ENCODE measurements at regions not wholly inside any gene's neighbourhood (a gene's known extent, or its start where the extent isn't known, plus 50 kb on each side); places are given as distances from the start of the nearest gene placed in this dataset.
"Not testable (repeated sequence)": the region's sequence is repeated elsewhere in the genome, so short reads cannot be mapped to it uniquely, and the experiment has no call there.

DNA sequence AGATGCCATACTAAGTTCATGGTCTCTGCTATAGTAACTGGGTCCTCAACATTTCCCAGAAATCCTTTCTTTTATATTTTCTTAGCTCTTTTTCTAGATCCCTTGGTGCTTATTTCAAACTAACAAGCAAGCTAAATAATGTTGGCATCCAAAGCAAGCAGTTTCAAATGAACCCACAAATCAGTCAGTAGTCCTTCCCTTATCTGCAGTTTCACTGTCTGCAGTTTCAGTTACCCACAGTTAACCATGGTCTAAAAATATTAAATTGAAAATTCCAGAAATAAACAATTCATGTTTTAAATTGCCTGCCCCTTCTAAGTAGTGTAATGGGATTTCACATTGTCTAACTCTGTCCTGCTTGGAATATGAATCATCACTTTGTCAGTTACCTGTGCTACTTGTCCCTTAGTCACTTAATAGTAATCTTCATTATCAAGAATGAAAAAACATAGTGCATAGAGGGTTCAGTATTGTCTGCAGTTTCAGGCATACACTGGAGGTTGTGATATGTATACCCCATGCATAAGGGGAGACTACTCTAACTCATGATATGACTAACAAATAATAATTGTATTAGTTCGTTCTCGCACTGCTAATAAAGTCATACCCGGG is 633.7 kb downstream of the MECOM start:
- DNase-seq: no peak

DNA sequence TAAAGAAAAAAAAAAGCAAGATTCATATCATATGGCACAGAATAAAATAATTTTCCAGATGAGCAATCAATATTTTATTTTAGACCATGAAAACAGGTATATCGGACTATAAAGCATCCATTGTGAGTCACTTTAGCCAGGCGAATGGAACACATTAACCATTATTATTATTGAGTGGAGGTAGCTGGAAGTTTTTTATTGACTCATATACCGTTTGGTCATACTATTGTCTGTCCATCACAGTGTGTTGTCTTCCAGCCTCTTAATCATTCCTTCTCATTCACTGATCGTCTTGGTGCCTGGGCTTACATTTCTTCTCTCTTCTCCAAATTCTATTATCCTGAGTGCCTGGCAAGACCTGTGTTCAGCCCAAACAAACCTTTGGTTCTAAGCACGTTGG is 634.8 kb downstream of the MECOM start:
- DNase-seq: no peak

DNA sequence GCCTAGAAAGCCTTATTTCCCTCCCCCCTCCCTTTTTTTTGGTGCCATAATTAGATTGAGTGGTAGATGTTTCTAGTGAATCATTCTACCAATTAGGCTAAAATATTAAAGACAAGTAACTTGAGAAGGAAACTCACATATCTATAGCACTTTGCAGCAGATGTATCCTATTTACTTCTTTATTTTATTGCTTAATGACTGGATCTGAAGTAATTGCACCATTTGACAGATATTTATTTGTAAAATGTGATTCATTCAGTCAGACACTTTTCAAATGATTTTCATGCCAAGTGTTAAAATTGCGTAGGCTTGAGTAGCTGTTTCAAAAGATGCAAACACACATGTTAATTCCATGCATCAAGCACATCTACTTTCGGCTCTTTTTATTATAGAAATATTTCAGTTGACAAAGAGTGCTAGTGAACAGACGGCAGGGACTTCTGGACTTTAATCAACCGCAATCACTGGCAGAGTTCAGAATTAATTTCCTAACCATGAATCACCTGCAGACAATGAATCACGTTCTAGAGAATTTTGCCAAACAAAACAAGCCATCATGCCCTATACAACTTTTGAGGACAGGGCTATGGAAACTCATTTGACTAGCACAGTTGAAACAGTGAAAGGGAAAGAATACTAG is 636.8 kb downstream of the MECOM start:
- DNase-seq: no peak

DNA sequence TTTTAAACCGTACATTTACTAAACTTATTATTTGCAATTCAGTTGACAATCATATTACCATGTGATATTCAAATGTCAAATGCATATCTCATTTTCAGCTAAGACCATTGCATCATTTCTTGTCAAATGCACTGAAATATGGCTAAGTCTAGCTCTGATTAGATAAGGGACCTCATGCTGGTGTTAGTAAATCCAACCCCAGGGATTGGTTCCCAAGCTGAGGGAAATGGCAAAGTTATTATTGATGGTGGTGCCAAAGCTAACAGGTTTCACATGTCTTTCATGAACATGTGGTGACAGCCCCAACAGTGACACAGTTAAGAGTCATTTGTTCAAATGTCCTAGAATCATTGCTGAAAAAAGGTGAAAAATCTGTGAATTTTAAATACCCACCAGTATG is 641.1 kb downstream of the MECOM start:
- no peak for DNase-seq

DNA sequence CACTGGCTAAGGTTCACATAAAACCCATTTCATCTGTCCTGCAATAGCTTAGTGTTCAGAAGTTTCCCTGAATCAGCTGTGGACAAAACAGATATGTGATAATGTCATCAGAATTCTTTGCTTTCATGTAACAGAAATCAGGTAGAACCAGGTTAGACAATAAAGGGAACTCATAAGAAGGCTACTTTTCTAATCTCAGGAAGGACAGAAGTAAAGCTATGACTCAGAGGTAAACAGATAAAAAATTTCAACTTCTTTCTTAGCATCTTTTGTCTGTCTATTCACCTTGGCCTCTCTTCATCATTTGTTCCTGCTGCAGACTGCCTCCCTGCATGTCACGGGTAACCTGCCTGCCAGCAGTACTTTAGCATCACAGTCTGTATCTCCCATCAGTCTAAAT is 643.1 kb downstream of the MECOM start:
- no peak for DNase-seq

DNA sequence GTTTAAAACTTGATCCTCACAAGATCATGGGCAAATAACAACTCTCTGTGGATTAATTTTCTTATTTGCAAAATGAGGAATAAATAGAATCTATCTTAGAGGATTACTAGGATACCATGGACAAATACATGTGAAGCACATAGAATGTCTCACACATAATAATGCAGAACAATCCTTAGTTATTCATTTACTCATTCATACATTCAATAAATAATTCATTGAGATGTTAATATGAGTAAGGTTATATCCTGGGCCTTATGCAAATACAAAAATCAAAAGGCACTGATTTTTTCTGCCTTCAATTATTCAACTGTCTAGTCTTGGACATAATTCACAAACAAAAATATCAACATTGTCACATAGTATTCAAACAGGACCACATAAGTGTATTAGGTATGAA is 654.1 kb downstream of the MECOM start:
- no peak for DNase-seq

DNA sequence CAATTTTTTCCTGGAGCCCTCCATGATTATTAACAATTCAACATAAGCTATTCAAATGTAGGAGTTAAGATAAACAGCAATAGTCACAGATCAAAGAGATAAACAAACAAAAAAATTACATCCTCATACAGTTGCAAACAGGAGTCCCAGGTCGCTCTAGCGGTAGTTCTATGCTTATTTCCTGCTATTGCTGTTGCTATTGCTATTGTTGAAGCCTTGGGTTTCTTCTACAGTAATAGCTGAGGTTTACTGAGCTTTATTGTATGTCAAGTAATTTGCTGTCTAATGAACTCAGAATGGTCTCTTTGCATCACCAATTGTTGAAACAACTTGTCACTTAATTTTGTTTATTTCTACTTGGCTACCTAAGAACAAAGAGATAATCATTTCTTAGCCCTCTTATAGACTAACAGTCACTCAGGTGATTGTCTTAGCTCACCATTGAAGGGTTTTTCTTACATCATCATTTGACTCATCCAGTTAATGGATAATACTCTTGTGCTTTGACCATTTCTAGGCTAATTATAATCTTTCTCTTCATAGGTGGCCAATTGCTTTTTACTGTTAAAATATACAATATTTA is 654.6 kb downstream of the MECOM start:
- no peak for DNase-seq

DNA sequence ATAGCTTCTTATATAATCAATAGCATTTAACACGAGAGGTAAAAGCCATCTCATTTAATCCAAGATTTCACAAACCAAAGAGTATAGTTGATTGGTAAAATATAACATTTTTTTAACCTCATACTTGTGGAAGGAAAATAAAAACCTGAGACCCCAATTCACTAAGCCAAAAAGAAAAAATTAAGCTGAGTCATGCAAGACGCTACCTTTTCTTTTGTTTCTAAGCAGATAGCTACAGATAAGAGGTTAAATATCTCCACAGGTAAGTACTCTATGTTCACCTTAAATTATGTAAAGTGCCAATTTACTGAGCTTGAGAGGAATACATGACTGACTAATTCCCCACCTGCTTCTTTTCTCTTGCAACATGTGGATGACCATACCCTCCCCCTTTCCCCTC is 656.4 kb downstream of the MECOM start:
- DNase-seq: no peak

DNA sequence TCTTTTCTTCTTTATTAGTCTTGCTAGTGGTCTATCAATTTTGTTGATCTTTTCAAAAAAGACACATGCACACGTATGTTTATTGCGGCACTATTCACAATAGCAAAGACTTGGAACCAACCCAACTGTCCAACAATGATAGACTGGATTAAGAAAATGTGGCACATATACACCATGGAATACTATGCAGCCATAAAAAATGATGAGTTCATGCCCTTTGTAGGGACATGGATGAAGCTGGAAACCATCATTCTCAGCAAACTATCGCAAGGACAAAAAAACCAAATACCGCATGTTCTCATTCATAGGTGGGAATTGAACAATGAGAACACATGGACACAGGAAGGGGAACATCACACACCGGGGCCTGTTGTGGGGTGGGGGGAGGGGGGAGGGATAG is 657.1 kb downstream of the MECOM start:
- not testable (repeated sequence) for DNase-seq

DNA sequence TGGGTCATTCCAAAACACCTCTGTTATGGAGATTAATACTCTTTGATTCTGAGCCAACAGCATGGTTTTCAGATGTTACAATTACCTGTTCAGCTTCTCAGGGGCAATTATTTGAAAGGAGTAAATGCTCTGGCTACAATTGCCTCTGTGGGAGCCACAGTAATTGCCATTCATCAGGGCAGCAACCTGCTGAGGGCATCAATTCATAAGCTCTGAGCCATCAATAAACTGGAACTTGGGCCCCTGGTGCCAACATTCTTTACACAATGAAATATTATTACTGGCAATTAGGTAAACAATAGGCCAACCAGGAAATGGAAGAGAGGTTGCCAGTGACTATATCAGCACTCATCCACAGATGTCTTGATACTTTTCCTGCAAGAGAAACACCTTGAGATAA is 660.8 kb downstream of the MECOM start:
- DNase-seq: no peak

DNA sequence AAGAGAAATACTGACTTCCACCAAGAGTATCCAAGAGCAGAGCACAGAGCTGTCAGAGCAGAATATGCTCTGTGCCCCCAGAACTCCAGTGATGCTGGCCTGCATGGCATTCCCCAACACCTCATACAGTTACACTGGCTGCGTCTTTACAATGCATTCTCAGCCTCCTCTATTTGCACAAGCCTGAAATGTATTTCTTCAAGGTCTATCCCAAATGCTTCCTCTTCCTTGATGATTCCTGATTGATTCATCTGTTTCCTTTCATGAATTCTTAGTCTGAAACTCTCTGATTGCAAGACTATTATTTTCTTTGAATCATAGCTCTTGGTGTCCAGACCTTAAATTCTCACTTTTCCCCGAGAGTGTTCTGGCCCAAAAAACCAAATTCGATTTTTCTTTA is 664.7 kb downstream of the MECOM start:
- DNase-seq: no peak

DNA sequence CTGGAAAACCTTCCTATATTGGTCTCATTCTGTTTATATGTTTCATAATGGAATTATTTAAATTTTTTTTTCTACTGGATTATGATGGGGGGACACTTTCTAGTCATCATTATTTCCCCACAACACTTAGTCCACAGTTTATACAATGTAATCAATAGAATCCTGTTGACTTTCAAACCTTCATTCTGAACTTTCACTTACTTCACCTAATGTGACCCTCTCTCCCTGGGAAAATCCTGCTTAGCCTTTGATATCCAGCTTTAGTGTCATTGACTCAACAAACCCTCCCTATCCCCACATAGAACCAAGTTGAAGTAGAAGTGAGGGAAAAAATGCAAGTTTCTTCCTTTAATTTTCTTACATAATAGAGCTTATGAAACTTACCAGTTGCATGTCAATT is 666.0 kb downstream of the MECOM start:
- no peak for DNase-seq

DNA sequence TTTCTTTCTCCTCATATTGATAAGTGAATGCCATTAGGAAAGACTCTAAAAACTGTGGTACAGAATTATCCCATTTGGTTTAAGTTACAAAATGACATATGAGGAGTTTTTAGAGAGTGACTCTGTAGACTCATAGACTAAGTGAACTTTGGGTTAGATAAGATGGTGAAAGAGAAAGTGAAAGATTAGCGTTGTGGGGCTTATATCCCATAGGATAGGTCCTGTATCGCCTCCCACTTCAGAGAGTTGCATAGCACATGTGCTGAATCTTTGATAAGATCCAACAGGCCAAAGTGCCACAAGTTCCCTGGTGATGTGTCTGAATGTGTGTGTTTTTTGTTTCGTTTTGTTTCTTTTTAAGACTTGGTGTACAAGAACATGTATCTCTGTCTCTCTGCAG is 666.9 kb downstream of the MECOM start:
- no peak for DNase-seq

DNA sequence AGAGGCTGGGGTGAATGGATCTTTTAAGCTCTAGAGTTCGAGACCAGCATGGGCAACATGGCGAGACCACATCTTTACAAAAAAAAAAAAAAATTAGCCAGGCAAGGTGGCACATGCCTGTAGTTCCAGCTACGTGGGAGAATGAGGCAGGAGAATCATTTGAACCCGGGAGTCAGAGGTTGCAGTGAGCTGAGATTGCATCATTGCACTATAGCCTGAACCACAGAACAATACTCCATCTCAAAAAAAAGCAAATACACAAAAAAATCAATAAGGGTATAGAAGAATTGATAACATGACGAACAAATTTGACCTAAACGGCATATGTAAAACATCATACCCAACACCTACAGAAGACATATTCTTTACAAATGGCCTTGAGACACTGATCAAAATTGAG is 668.4 kb downstream of the MECOM start:
- no peak for DNase-seq

DNA sequence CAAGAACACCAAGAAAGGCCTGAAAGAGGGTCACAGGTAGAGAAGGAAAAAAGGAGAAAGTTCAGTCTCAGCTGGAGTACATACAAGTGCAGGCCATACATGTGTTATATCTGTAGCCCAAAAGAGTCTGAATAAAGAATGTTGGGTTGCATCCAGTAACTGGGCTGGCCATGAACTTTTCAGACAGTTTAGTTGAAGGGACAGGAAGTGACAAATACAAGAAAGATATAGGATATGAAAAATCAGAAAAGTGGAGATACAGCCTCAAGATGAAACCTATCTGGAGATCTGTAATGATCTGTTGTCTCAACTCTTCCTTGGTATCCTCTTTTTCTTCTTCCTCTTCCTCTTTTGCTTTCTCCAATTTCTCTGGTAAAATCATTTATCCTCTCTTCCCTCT is 671.7 kb downstream of the MECOM start:
- no peak for DNase-seq

DNA sequence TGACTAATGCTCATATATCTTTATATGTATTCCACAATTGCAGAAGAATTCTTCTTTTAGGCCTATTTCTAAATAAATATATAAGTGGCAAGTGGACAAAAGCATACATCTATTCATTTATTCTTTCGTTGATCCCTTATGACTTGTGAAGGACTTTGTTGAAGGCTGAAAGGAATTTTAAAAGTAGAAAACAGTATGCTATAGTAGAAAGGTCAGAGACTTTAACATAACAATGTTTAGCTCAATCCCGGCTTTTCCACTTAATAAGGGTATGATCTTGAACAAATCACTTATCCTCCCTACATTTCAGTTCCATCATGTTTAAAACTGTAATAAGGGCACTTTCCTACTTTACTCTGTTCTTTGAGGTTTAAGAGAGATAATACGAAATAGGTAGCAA is 672.9 kb downstream of the MECOM start:
- DNase-seq: no peak

DNA sequence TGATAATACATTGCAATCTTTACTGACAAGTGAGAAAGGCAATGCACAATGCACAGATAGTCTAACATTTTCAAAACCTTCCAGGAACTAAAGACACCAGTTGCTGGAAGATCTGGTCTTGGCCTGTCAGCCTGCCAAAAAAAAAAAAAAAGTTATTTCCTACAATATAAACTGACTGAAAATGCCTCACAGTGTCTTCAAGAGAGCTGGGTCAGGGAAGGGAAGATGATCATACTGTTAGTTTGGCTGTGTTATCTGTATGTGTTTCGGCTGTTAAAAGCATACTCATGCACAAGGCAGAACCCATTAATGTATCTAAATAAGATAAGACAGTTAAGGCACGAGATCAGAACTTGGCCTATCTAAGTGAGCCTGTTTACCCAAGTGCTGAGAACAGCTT is 673.4 kb downstream of the MECOM start:
- DNase-seq: no peak

DNA sequence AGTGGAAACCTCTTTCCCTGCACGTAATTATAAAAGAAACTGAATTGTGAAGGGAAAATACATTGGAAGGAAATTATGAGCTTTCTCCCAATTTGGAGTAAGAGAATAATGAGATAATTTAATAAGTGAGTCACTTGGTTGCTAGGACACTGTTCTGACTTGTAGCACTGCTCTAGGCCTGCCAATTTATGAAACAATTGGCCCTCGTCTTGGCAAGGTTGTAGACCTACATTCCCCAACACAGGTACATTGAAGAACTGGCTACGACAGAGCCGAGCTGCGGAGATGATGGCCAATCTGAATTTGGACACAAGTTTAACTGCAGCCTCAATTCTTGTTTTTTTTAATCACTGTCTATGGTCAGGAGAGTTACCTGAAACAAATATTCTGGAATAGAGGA is 674.1 kb downstream of the MECOM start:
- DNase-seq: no peak

DNA sequence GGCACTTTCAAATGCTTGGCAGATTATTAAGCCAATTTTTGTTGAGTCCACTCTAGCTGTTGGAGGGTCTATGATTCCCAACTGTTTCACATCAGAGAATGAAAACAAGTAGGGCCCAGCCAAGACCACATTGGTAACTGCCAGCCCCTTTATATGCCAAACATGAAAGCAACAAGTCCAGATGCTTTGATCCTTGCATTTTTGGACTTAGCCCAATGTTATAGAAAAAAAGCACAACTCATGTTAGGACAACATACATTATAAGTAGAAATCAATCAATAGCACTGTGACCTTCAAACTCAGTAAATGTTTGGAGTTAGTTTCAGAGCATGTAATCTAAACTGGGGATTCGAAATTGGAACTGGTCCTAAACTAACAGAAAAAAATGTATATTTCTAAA is 674.7 kb downstream of the MECOM start:
- DNase-seq: no peak

DNA sequence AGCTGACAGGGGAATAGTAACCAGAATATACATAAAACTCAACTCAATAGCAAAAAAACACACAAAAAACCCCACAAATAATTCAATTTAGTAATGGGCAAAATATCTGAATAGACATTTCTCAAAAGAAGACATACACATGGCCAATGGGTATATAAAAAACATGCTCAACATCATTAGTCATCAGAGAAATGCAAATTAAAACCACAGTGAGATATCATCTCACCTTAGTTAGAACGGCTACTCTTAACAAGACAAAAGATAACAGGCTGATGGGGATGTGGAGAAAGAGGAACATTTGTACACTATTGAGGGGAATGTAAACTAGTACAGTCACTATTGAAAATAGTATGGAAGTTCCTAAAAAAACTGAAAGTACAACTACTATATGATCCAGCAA is 678.6 kb downstream of the MECOM start:
- DNase-seq: no peak

DNA sequence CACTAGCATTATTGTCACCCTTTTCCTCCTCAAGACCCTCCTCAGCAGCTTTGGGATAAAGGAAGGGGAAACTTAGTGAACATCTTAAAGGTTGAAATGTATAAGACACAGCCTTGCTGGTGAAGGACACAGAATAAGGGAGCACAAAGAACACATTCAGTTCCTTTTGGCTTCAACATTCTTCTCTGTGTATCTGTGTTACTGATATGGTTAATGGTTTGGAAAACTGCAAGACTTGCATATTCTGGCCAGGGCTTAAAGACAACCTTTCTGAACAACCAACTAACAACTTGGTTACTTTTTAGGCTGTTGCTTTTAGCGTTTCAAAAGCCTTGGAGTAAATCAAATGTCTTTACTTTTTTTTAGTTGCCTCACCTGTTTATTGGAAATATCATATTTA is 680.5 kb downstream of the MECOM start:
- DNase-seq: no peak

DNA sequence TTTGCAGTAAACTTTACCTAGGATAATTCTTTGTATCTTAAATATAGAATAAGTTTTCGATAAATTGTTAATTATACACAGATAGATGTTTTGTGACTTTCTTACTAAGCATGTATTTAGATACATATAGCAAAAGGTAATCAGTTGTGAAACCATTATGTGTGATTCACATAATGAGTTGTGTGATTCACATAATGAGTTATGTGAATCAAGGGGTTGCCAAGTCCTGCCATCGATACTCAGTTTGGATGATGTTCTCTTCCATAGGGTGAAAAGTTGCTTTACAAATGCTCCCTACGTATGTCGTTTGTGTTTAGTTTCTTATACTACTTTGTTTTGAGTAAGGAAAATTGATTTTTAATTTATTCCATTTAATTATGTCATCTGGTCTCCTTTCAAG is 682.1 kb downstream of the MECOM start:
- DNase-seq: no peak

DNA sequence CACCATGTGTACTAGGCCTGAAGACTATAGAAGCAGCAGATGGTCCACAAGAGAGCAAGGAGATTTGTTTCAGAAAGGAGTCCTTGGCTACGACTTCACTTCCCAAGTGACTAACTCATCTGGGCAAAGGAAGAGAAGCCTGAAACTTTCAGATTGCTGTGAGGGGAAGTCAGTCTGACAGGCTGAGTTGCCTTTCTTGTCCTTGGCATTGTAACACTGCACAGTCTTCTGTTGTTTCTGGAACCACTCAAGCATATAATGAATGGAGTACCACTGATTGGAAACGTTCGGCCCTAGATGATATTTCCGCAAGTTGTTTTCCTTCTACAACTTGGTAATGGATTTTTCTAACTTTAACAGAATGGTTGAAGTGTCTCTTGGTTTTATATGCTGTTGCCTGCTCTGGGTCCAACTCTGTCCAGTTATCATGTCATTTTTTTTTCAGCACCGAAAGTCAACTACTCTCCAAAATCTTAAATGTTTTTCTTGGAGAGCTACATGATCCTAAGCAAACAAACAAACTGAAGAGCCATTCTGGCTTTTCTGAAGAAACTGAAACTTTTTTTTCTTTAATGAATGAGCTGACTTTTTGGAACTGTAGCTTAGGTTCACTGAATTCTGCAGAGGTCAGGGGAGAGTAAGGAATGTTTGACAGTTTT is 685.7 kb downstream of the MECOM start:
- DNase-seq: no peak

DNA sequence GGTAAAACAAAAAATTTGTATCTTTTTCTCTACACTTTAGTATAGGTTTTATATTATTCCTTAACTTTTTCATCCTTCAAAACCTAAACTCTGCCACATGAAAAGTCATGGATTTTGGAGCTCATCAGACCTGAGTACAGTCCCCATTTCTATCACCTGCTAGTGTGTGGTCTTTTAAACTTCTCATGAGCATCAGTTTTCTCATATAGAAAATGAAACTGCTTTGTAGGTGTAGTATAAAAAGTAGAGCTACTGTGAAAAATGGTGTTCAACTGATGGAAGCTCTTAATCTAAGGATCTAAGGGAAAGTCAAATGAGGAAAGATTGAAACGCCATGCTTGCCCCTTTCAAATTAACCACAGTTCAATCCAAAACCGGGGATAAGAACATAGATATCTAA is 686.5 kb downstream of the MECOM start:
- no peak for DNase-seq

DNA sequence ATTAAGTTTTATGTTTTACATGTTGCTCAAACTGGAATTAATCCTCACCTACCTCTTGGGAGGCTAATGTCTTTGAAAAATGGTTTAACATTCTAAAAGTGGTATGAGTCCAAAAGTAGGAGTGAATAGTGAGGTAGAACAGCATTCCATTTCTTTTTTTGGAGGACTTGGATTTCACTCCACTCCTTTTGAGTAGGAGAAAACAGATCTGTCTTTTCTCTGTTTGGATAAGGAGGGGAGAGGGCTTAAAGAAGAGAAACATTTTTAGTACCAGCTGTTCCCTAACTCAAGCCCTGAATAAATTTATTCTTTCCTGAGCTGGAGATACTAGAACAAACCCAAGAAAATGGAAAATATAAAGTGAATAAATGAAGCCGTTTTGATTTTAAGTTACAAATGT is 687.9 kb downstream of the MECOM start:
- no peak for DNase-seq

All from CD4-positive, alpha-beta T cell treated with Interleukin-1 beta for 1 hour (primary cell).